ENCODE measurements at regions not wholly inside any gene's neighbourhood (a gene's known extent, or its start where the extent isn't known, plus 50 kb on each side); places are given as distances from the start of the nearest gene placed in this dataset.
"Not testable (repeated sequence)": the region's sequence is repeated elsewhere in the genome, so short reads cannot be mapped to it uniquely, and the experiment has no call there.

- Mint-ChIP-seq H3K4me1 (peaks cover 24% of the 10 kb centered on the region), H3K27me3 (peaks cover 55% of the 10 kb centered on the region)
- DNase-seq, H3K9me3 Mint-ChIP-seq, H3K4me3 Mint-ChIP-seq, H3K36me3 Mint-ChIP-seq, H3K27ac Mint-ChIP-seq: not testable (repeated sequence)
These were observed 117.8 kb downstream of the CRLF3 start for GRCh38 chr17:30706461-30707335.

- DNase-seq, H3K4me3 Mint-ChIP-seq, H3K27ac Mint-ChIP-seq, H3K9me3 Mint-ChIP-seq, H3K36me3 Mint-ChIP-seq: not testable (repeated sequence)
- Mint-ChIP-seq H3K27me3 (peaks cover 61% of the 10 kb centered on the region), H3K4me1 (peaks cover 23% of the 10 kb centered on the region)
These were observed 118.5 kb downstream of the CRLF3 start for GRCh38 chr17:30706004-30706403.

- Mint-ChIP-seq H3K9me3 (no peaks in the 10 kb centered on the region), H3K4me3 (no peak overlapping the region), H3K4me1 (peaks cover 4% of the 10 kb centered on the region), H3K27me3 (peaks cover 47% of the 10 kb centered on the region), H3K27ac (no peak overlapping the region), H3K36me3 (no peaks in the 10 kb centered on the region)
- no peak for DNase-seq
These were observed 122.9 kb downstream of the CRLF3 start for GRCh38 chr17:30701498-30701989.

GRCh38 chr17:30700833-30701232, 123.7 kb downstream of the CRLF3 start:
- not testable (repeated sequence) for H3K9me3 Mint-ChIP-seq, H3K27ac Mint-ChIP-seq, H3K36me3 Mint-ChIP-seq, DNase-seq, H3K4me3 Mint-ChIP-seq, H3K4me1 Mint-ChIP-seq
- peaks cover 41% of the 10 kb centered on the region for H3K27me3 Mint-ChIP-seq

- H3K27ac Mint-ChIP-seq, H3K9me3 Mint-ChIP-seq, H3K36me3 Mint-ChIP-seq, H3K4me1 Mint-ChIP-seq: not testable (repeated sequence)
- peaks cover 27% of the 10 kb centered on the region for H3K27me3 Mint-ChIP-seq
- peak overlapping the region; percentile 70 for H3K4me3 Mint-ChIP-seq
- DNase-seq, result peak; percentile 77
These were observed 126.7 kb downstream of the CRLF3 start for GRCh38 chr17:30697619-30698460.

GRCh38 chr17:30696234-30696633, 128.3 kb downstream of the CRLF3 start:
- no peak overlapping the region for H3K27ac Mint-ChIP-seq

GRCh38 chr17:30695265-30695811, 129.2 kb downstream of the CRLF3 start:
- not testable (repeated sequence) for H3K36me3 Mint-ChIP-seq, H3K4me3 Mint-ChIP-seq, H3K4me1 Mint-ChIP-seq, H3K27ac Mint-ChIP-seq, H3K9me3 Mint-ChIP-seq, DNase-seq
- peaks cover 22% of the 10 kb centered on the region for H3K27me3 Mint-ChIP-seq

More at GRCh38 chr17:30696234-30696633, 128.3 kb downstream of the CRLF3 start:
- H3K9me3 Mint-ChIP-seq, result peaks cover 2% of the 10 kb centered on the region
- no peak for DNase-seq
- peaks cover 21% of the 10 kb centered on the region for H3K27me3 Mint-ChIP-seq
- H3K4me1 Mint-ChIP-seq, result peaks cover 6% of the 10 kb centered on the region
- no peak overlapping the region for H3K4me3 Mint-ChIP-seq
- peaks cover 2% of the 10 kb centered on the region for H3K36me3 Mint-ChIP-seq

GRCh38 chr17:30693772-30694171, 130.7 kb downstream of the CRLF3 start:
- H3K9me3 Mint-ChIP-seq, H3K27ac Mint-ChIP-seq, H3K36me3 Mint-ChIP-seq, H3K4me1 Mint-ChIP-seq: not testable (repeated sequence)
- Mint-ChIP-seq H3K4me3 (peak overlapping the region; percentile 30), H3K27me3 (peaks cover 18% of the 10 kb centered on the region)
- peak; percentile 64 for DNase-seq

- H3K9me3 Mint-ChIP-seq, H3K36me3 Mint-ChIP-seq, H3K27ac Mint-ChIP-seq, DNase-seq, H3K4me3 Mint-ChIP-seq: not testable (repeated sequence)
- Mint-ChIP-seq H3K4me1 (peaks cover 12% of the 10 kb centered on the region), H3K27me3 (peaks cover 35% of the 10 kb centered on the region)
These were observed 135.1 kb downstream of the CRLF3 start for GRCh38 chr17:30689266-30690000.

- H3K4me1 Mint-ChIP-seq, H3K27ac Mint-ChIP-seq, H3K9me3 Mint-ChIP-seq, H3K36me3 Mint-ChIP-seq, DNase-seq: not testable (repeated sequence)
- peak overlapping the region; percentile 25 for H3K4me3 Mint-ChIP-seq
- H3K27me3 Mint-ChIP-seq, result peaks cover 34% of the 10 kb centered on the region
These were observed 137.7 kb downstream of the CRLF3 start for GRCh38 chr17:30686538-30687479.

- not testable (repeated sequence) for H3K4me1 Mint-ChIP-seq, H3K36me3 Mint-ChIP-seq, H3K27ac Mint-ChIP-seq, H3K9me3 Mint-ChIP-seq, H3K4me3 Mint-ChIP-seq, DNase-seq
- peaks cover 21% of the 10 kb centered on the region for H3K27me3 Mint-ChIP-seq
These were observed 142.2 kb downstream of the CRLF3 start for GRCh38 chr17:30682280-30682679.

GRCh38 chr17:30680681-30681080, 143.8 kb downstream of the CRLF3 start:
- H3K9me3 Mint-ChIP-seq, H3K27me3 Mint-ChIP-seq, H3K4me3 Mint-ChIP-seq, H3K36me3 Mint-ChIP-seq, H3K4me1 Mint-ChIP-seq, H3K27ac Mint-ChIP-seq, DNase-seq: not testable (repeated sequence)

GRCh38 chr17:30677550-30678249, 146.8 kb downstream of the CRLF3 start:
- no peak overlapping the region for H3K27ac Mint-ChIP-seq
- H3K27me3 Mint-ChIP-seq, result no peaks in the 10 kb centered on the region
- H3K4me1 Mint-ChIP-seq, result no peaks in the 10 kb centered on the region
- H3K36me3 Mint-ChIP-seq, result no peaks in the 10 kb centered on the region
- H3K4me3 Mint-ChIP-seq, result no peak overlapping the region
- H3K9me3 Mint-ChIP-seq, result peaks cover 5% of the 10 kb centered on the region
- no peak for DNase-seq

Data from activated naive CD8-positive, alpha-beta T cell treated with anti-CD3 and anti-CD28 coated beads for 36 hours (primary cell).